Smooth muscle cell (in vitro differentiated cells): ENCODE measurements at regions not wholly inside any gene's neighbourhood (a gene's known extent, or its start where the extent isn't known, plus 50 kb on each side); places are given as distances from the start of the nearest gene placed in this dataset.

Experiments used
- DNase-seq: peaks from one replicate; lab custom pipeline; 2025; ENCODE audit not compliant: unreplicated experiment; lab: John Stamatoyannopoulos, UW
- H2AFZ ChIP-seq: fragments of 200-600 bp; sonication (generic); 2 replicates; pipeline ENCODE4 v1.6.0; 2016; ENCODE audit warnings: antibody characterized with exemption, low read depth, mild to moderate bottlenecking
- H3F3A ChIP-seq: fragments of 200-600 bp; sonication (generic); 2 replicates; pipeline ENCODE4 v1.6.0; 2017; ENCODE audit warnings: antibody characterized with exemption, low read depth
- H3K27ac ChIP-seq: fragments of 200-600 bp; sonication (generic); 2 replicates; pipeline ENCODE4 v1.5.1; 2016; ENCODE audit warnings: low read depth, mild to moderate bottlenecking
- H3K27me3 ChIP-seq: fragments of 200-600 bp; sonication (generic); 2 replicates; pipeline ENCODE4 v1.6.1; 2016; ENCODE audit warnings: low read depth, mild to moderate bottlenecking
- H3K36me3 ChIP-seq: fragments of 200-600 bp; sonication (generic); 2 replicates; pipeline ENCODE4 v1.5.1; 2016; ENCODE audit warnings: low read depth
- H3K4me1 ChIP-seq: fragments of 200-600 bp; sonication (generic); 2 replicates; pipeline ENCODE4 v1.5.1; 2016; ENCODE audit warnings: low read depth
- H3K4me2 ChIP-seq: fragments of 200-600 bp; sonication (generic); 2 replicates; pipeline ENCODE4 v1.6.0; 2016; ENCODE audit warnings: mild to moderate bottlenecking
- H3K4me3 ChIP-seq: fragments of 200-600 bp; sonication (generic); 2 replicates; pipeline ENCODE4 v1.5.1; 2016; ENCODE audit warnings: mild to moderate bottlenecking
- H3K79me2 ChIP-seq: fragments of 200-600 bp; sonication (generic); 2 replicates; pipeline ENCODE4 v1.6.0; 2016; ENCODE audit warnings: low read depth, mild to moderate bottlenecking
- H3K9ac ChIP-seq: fragments of 200-600 bp; sonication (generic); 2 replicates; pipeline ENCODE4 v1.6.0; 2016; ENCODE audit warnings: low read depth
- H3K9me3 ChIP-seq: fragments of 200-600 bp; sonication (generic); replicated peaks from 2 replicates; pipeline ENCODE4 v1.5.1; 2016; ENCODE audit warnings: low read depth
- H4K20me1 ChIP-seq: fragments of 200-600 bp; sonication (generic); 2 replicates; pipeline ENCODE4 v1.6.0; 2016; ENCODE audit warnings: low read depth
- WGBS: methylation state at CpG from one replicate; pipeline ENCODE4 v1.1.7; 2016; ENCODE audit warnings: low lambda C conversion rate; 5-methylcytosine and 5-hydroxymethylcytosine counted together
- TF ChIP-seq, protein P1 (sequence below): fragments of 200-600 bp; sonication (generic); IDR thresholded peaks from 2 replicates; pipeline ENCODE4 v1.5.1; 2017; ENCODE audit warnings: borderline replicate concordance, mild to moderate bottlenecking, antibody characterized with exemption; ENCODE audit not compliant: insufficient read depth, poor library complexity, severe bottlenecking

DNA sequence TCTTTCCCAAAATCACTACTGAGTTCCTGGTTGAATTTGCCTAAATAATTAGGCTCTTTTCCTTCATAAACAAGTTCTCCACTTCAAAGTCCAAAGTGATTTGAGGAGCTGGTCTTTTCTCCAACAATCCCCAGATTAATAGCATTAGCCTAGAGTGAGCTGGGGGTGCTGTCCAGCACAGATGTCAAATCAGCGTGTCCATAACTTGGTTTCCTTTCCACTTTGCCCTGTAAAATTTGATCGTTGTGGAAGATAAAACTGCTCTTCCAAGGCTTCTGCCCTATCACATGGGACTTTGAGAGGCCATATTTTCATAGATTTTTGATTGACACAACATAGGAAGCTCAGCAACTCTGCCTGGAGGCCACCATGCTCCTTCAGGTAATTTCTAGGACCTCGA, 134.7 kb upstream of the RORB start:
- Histone ChIP-seq H3K27me3 (no peaks in the 10 kb centered on the region), H3K36me3 (no peaks in the 10 kb centered on the region), H3K4me2 (no peak overlapping the region), H4K20me1 (no peaks in the 10 kb centered on the region), H3K79me2 (no peaks in the 10 kb centered on the region), H3K9me3 (no peaks in the 10 kb centered on the region), H3K9ac (no peak overlapping the region), H3F3A (no peaks in the 10 kb centered on the region), H3K4me3 (no peak overlapping the region), H2AFZ (no peak overlapping the region), H3K27ac (no peak overlapping the region), H3K4me1 (peaks cover 4% of the 10 kb centered on the region)
- TF ChIP-seq, protein P1, sequence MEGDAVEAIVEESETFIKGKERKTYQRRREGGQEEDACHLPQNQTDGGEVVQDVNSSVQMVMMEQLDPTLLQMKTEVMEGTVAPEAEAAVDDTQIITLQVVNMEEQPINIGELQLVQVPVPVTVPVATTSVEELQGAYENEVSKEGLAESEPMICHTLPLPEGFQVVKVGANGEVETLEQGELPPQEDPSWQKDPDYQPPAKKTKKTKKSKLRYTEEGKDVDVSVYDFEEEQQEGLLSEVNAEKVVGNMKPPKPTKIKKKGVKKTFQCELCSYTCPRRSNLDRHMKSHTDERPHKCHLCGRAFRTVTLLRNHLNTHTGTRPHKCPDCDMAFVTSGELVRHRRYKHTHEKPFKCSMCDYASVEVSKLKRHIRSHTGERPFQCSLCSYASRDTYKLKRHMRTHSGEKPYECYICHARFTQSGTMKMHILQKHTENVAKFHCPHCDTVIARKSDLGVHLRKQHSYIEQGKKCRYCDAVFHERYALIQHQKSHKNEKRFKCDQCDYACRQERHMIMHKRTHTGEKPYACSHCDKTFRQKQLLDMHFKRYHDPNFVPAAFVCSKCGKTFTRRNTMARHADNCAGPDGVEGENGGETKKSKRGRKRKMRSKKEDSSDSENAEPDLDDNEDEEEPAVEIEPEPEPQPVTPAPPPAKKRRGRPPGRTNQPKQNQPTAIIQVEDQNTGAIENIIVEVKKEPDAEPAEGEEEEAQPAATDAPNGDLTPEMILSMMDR = no peak
- no peak for DNase-seq
- 86% methylated on average over 3 of the region's 3 CpGs for WGBS

DNA sequence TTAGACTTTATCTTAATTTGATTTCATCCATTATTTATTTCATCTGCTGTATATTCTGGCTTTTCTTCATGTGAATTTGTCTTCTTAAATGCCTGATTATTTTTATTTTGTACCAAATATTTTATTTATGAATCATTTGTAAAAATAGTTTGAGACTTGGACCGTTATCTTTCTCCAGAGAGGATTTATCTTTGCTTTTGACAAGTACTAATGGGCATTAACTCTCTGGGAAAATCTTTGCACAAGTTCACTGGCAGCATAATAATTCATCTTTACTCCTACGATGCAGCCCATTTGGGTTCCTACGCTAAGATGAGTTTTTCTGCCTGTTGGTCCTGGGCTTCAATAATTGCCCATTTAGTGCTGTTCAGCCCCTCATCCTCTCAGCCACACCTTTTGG, 131.0 kb upstream of the RORB start:
- DNase-seq = no peak
- 81% methylated on average over 3 of the region's 3 CpGs for WGBS
- no peaks in the 10 kb centered on the region for H3K79me2 ChIP-seq
- no peak overlapping the region for H3K4me2 ChIP-seq
- no peaks in the 10 kb centered on the region for H4K20me1 ChIP-seq
- H2AFZ ChIP-seq = no peak overlapping the region
- H3K9me3 ChIP-seq = no peaks in the 10 kb centered on the region
- H3K27me3 ChIP-seq = no peaks in the 10 kb centered on the region
- no peak overlapping the region for H3K27ac ChIP-seq
- no peaks in the 10 kb centered on the region for H3K4me1 ChIP-seq
- H3K4me3 ChIP-seq = no peak overlapping the region
- H3K36me3 ChIP-seq = no peaks in the 10 kb centered on the region
- H3K9ac ChIP-seq = no peak overlapping the region
- no peaks in the 10 kb centered on the region for H3F3A ChIP-seq
- TF ChIP-seq, protein P1 = no peak

DNA sequence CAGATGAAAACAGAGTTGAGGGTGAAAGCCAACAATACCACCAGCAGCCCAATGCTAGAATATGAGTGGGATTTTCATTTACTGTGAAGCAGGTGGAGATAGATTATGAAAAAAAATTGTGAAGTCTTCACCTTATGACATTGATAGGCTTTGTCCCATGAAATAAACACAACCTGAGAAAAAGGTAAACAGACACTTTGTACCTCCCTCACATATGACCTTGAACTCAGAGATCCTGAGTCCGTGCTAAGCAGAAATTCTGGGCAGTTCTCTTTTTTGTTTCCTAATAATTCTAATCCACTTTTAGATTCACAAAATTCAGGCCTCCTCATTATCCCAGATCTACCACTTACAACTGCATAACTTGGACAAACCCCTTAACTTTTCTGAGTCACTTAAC, 127.3 kb upstream of the RORB start:
- Histone ChIP-seq H3K36me3 (no peaks in the 10 kb centered on the region), H3K9ac (no peak overlapping the region), H3F3A (no peaks in the 10 kb centered on the region), H2AFZ (no peak overlapping the region), H4K20me1 (no peaks in the 10 kb centered on the region), H3K9me3 (no peaks in the 10 kb centered on the region), H3K27ac (no peak overlapping the region), H3K4me3 (no peak overlapping the region), H3K27me3 (no peaks in the 10 kb centered on the region), H3K79me2 (no peaks in the 10 kb centered on the region), H3K4me2 (no peak overlapping the region), H3K4me1 (no peaks in the 10 kb centered on the region)
- WGBS = 79% methylated on average over 1 of the region's 1 CpG
- TF ChIP-seq, protein P1 = no peak
- DNase-seq = no peak

DNA sequence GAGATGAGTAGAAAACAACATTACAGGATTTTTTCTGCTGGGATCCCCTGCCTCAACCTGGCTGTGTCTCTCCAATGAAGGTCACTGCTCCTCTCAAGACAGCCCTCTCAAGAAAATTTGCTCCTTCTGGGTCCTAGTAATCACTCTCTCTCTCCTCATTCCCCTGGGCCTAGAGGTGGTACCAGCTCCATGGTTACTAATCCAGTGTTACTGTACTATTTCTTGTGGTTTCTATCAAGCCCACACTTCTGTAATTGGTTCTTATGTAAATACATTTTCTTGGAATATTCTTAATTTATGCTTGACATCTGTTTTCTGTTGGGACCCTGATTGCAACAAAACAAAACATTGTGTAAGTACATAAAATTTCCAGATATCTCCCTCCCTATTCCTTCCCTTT, 123.8 kb upstream of the RORB start:
- Histone ChIP-seq H3F3A (no peaks in the 10 kb centered on the region), H3K27me3 (no peaks in the 10 kb centered on the region)
- TF ChIP-seq, protein P1 = no peak

More for the DNA sequence above, 123.8 kb upstream of the RORB start:
- no peaks in the 10 kb centered on the region for H3K9me3 ChIP-seq
- H2AFZ ChIP-seq = no peak overlapping the region
- no peaks in the 10 kb centered on the region for H4K20me1 ChIP-seq
- no peak overlapping the region for H3K9ac ChIP-seq
- H3K79me2 ChIP-seq = no peaks in the 10 kb centered on the region
- H3K36me3 ChIP-seq = no peaks in the 10 kb centered on the region
- H3K4me3 ChIP-seq = no peak overlapping the region
- no peak overlapping the region for H3K27ac ChIP-seq
- no peaks in the 10 kb centered on the region for H3K4me1 ChIP-seq
- no peak overlapping the region for H3K4me2 ChIP-seq
- no peak for DNase-seq
